Frontal cortex (tissue), 3 donors: ENCODE measurements at regions not wholly inside any gene's neighbourhood (a gene's known extent, or its start where the extent isn't known, plus 50 kb on each side); places are given as distances from the start of the nearest gene placed in this dataset.
"Not testable (repeated sequence)": the region's sequence is repeated elsewhere in the genome, so short reads cannot be mapped to it uniquely, and the experiment has no call there.

ENCODE experiments used
- DNase-seq, 2 donors: peaks; one replicate each; pipeline ENCODE4 v3.0.0; 2012; ENCODE audit warnings: low spot score in 2 of 2
- FAIRE-seq: peaks from 2 replicates; lab custom pipeline; 2012; peaks lifted over from hg19 to GRCh38; lab: Jason Lieb, UNC
- donor health status: control.
- donor health status: control.
- donor health status: control.

DNA sequence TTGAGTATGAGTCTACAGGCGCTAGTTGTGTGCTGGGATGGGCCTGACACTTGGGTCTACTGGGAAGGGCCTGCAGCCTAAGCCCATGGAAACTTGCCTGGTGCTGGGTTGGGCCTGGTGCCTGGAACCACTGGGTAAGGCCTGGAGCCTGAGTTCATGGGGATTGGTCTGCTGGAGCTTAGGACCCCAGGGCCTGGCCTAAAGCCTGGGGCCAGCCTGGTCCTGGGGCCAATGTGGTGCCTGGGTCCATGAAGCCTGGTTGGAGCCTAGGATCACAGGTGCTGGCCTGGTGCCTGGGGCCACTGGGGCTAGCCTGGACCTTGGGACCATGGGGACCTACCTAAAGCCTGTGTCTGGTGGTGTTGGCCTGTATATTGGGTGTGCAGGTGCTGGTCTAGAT lies 270.3 kb upstream of the GRIA3 start:
- FAIRE-seq, result no peak
- no peak for DNase-seq

DNA sequence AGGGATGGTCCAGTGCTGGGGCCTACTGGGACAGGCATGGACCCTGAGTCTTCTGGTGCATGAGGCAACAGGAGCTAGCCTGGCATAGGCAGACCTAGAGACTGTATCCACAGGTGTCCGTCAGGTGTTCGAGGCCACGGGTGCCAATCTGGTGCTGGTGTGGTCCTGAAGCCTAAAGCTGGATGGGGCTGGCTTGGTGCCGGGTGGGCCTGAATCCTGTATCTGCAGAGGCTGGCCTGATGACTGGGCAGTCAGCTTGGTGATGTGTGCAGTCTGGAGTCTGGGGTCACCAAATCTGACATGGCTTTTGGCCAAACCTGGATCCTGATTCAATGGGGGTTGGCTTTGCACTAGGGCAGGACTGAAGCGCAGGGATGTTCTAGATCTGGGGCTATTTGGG lies 269.8 kb upstream of the GRIA3 start:
- DNase-seq, result no peak
- no peak for FAIRE-seq

DNA sequence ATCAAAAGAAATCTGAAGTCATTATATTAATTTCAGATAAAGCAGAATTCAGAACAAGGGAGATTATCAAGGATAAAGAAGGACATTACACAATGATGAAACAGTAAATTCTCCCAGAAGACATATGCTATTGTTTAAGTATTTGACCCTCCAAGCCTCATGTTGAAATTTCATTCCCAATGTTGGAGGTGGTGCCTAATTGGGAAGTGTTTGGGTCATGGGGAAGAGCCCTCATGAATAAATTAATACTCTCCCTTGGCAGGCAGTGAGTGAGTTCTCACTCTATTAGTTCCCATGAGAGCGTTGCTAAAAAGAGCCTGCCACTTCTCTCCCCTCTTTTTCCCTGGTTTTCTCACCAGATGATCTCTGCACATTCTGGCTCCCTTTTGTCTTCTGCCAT lies 249.9 kb upstream of the GRIA3 start:
- FAIRE-seq (no peak), DNase-seq (no peak)

DNA sequence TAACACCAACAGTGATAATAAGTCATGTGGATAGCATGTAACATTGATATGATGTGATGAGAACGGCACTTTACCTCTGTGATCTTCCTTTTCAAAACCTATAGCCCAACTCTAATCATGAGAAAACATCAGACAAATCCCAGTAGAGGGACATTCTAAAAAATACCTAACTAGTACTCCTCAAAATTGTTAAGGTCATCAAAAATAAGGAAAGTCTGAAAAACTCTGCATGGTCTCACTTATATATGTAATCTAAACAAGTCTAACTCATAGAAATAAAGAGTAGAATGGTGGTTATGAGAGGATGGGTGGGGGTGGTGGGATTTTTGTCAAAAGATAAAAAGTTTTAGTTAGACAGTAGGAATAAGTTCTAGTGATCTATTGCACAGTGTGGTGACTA lies 243.9 kb upstream of the GRIA3 start:
- no peak for FAIRE-seq
- DNase-seq, result no peak

DNA sequence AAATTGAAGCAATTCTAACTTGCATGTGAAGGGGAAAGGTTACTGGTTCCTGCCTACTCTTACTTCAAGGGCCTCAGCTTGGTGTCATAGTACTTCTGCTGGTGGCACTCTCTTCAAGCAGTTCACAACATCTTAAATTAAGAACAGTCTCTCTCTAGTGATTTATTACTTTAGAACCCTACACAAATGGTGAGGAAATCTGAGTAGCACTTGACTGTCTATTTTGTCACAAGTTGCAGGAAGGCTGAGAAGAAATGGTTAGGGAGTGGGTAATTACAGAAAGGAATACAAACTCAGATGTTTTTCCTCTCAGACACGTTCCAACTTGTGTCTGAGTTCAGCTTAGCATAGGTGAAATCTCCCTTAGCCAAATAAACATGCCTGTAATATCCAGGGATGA lies 242.3 kb upstream of the GRIA3 start:
- no peak for DNase-seq
- FAIRE-seq, result no peak

DNA sequence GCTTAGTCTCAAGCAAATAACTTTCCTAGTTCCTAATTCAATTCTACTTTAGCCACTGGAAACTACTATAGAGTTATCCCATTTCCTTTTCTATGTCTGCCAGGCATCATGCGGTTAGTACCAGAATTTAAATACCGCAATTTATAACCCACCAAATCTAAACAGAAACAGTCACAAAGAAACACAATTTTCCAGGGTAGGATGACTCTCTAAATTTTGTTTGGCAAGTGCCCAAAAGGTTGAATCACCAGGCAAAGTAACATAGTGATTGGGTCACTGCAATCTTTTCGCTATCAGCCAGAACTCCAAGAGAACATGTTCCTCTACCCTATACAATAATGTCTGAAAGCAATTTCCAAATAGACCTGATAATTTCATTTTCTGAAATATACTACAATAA lies 240.2 kb upstream of the GRIA3 start:
- FAIRE-seq, result no peak

DNA sequence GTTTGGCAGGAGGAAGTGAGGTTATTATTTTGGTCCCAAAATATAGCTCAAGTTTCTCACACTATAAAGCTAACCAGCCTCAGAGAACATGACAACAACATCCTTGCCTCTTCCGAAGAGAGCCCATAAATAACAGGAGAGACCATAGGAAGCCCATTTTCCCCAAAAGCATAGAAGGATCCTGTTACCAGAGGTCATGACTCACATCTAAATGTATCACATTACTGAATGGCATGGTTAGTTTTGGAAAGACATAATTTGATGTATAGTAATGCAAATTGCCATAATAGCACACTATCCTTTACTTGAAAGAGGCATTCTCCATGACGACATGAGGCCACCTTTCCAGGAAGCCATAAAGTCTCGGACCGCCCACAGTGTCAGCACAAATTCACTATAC lies 238.8 kb upstream of the GRIA3 start:
- FAIRE-seq, result no peak
- DNase-seq, result no peak

More for the DNA sequence above, 240.2 kb upstream of the GRIA3 start:
- no peak for DNase-seq

DNA sequence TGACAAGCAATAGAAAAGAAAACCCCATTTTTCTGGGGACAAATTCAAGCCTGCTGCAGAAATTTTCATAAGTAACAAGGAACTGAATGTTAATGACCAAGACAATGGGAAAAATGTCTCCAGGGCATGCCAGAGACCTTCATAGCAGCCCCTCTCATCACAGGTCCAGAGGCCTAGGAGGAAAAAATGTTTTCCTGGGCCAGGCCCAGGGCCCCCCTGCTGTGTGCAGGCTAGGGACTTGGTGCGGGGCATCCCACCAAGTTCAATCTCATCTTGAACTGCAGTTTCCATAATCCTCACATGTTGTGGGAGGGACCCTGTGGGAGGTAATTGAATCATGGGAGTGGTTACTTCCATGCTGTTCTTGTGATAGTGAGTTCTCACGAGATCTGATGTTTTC lies 211.5 kb upstream of the GRIA3 start:
- no peak for DNase-seq
- FAIRE-seq, result no peak

DNA sequence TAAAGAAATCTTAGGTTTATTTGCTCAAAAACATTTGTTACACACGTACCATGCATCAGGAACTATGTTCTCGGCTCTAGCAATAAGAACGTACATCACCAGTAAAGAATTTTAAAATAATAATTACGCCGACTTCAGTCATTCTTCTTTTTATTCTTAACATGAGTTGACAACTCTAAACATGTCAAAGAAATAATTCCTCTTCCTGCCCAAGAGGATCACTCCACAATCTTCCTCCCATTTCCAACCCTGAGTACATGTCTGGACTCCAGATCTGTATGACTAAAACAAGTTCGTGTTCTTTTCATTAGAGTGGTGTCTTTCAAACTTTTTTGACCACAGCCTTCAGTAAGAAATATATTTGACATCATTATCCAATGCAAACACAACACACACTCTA lies 201.6 kb upstream of the GRIA3 start:
- DNase-seq (no peak), FAIRE-seq (no peak)

DNA sequence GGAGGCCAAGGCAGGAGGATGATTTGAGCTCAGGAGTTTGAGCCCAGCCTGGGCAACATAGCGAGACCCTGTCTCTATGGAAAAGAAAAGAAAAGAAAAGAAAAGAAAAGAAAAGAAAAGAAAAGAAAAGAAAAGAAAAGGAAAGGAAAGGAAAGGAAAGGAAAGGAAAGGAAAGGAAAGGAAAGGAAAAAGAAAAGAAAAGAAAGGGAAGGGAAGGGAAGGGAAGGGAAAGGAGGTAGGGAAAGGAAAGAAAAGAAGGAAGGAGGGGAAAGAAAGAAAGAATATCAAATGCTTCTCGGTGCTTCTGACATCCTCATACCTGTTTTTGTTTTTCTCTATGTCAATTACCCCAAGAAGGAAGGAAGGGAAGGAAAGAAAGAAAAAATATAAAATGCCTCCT lies 181.2 kb upstream of the GRIA3 start:
- not testable (repeated sequence) for FAIRE-seq, DNase-seq

DNA sequence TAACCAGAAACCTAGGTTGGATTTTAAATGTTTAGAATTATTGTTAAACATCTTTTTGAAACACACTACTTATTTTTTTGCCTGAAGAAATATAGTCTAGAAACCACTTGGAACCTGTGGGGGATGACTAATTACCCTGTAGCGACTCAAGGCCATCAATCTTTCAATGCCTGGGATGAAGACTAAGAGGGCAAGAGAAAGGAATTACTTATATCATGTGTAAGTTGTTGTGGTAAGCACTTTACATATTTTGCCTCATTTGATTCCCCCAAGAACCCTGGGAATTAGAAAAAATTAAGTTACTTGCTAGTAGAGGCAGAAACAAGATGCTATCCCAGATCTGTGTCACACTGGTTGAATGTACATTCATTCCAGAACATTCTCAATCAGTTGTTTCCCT lies 170.9 kb upstream of the GRIA3 start:
- no peak for FAIRE-seq
- no peak for DNase-seq

DNA sequence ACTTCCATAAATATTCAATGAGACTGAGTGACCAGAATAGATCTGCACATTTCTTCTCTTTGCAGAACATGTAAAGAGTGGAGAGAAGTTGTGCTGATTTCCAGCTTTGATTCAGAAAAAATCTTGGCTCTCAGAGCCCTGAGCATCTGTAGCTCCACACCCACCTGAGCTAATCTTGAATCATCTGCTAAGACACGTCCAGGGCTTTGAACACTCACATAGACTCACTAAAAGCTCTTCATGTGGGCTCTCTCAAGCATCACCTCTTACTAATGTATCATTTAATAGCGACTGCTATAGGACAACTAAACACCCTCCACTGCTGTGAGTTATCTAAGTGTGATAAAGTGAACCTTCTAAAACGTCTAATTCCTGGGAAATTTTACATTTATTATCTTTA lies 147.7 kb upstream of the GRIA3 start:
- DNase-seq (no peak), FAIRE-seq (no peak)

DNA sequence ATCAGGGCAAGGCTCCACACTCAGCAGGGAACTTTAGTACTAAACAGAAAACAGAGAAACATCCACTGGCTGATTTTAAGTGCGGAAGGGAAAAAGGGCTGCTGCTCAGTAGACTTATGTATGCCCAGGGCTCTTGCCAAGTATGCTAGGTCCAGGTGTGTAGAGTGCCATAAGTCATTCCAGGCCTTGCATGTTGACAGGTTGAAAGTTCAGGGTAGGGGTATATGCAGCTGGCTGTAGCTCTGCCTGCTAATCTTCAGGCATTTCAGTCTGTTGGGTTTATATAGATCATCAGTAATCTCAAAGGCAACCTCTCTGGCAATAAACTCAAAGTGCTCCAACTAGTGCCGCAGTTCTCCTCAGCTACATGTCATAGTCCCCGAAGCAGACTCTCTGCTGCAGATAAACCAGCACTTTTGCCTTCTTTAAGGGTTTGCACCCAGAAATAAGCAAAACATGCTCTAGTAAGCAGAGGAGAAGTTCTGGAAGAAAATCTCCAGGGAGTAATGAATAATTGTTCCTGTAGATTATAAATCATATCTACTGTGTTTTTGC lies 134.9 kb upstream of the GRIA3 start:
- FAIRE-seq (no peak), DNase-seq (no peak)

DNA sequence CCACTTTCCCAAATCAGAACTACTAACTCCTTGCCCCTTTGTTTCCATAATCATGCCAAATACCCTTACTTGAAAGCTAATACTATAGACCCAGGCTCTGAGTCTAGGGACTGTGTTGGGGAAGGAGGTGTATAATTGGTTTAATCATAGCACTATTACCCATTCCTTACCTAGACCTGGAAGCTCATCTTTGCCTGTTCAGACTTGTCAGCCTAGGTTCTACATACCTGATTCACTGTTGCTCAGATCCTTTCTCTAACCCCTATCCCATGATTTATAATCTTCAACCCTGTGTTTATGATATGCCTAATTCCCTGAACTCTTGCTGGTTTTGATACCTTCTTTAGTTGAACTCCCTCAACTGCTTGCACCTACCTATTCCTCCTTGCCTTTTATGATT lies 123.1 kb upstream of the GRIA3 start:
- FAIRE-seq, result no peak
- no peak for DNase-seq

DNA sequence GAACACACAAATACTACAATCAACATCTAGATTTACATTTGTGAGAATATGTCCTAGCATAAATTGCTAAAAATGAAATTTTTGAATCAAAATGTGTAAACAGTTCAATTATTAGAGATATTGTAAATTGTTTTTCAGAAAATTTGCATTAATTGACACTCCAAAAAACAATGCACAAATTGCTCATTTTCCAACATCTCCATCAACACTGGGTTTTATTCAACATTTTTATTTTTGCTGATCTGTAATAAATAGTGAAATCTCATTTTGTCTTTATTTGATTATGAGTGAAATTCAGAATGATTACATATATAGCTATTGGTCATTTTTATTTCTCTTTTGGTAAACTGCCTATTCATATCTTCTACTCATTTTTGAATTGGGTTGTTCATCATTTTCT lies 120.0 kb upstream of the GRIA3 start:
- DNase-seq (no peak), FAIRE-seq (no peak)

DNA sequence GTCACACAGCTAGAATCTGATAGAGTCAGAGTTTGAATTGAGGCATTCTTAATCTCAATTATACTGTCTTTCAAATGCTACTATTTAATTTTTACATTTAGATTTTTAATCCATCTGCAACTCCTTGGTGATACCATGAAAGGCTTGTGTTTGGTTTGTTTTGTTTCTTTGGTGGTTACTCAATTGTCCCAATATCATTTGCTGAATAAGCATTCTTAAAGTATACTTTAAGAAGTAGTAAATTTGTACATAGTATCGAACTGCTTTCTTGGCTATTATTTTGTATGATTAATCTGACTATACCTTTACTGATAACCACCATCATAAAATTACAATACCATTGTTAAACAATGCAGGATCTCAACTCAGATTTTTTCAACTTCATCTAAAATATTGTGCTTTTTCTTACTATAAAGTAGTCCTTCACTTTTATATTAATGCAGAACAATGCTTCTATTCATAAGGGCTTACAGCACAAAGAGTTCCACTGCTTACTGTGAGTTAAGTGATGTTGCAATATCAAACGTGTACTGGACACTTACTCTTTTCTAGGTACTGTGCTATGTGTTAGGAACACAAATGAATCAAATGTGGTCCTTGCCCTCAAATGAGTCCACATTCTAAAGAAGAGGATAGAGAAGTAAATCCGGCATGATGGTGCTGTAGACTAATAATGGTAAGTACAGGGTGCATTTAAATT lies 111.2 kb upstream of the GRIA3 start:
- FAIRE-seq (no peak), DNase-seq (no peak)

DNA sequence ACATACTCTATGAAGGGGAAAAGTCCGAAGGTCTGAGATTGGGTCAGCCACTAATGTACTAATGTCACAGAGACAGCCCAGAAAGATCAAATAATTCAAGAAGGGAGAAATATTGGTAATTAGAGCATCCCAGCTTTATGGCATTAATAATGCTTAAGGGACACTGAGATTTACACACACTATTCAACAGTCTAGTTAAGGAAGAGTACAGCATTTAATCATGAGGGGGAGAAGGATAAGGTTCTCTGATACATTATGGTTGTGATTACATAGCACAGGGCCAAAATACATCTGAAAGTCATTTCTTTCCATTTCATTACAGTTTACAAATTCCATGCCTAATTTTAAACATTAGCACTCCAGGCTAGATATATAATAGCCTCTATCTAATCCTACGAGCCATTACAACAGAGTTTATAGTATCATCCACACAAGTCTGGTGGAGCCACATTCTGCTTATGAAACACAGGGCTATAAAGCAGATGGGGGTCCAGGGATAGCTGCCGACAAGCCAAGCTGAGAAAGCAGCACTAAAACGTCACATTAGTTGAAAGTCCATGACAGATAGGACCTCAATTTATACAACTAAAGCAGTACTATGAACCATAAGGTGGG lies 108.0 kb upstream of the GRIA3 start:
- FAIRE-seq (no peak), DNase-seq (no peak)

DNA sequence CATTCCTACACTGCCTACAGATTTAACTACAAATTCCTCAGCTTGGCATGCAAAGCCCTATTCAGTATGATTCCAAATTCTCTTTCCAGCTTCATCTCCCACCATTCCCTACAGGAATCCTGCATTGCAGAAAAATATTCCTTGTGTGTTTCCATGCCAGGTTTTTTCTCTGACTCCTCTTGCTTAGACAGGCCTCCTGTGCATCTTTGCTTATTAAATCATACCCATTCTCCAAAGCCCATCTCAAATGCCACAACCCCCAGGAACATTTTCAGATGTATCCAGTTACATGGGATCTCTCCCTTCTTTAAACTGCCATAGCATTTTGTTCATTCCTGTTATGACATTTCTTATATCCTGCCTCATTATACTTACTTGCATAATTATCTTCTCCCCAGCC lies 106.4 kb upstream of the GRIA3 start:
- DNase-seq (no peak), FAIRE-seq (no peak)

DNA sequence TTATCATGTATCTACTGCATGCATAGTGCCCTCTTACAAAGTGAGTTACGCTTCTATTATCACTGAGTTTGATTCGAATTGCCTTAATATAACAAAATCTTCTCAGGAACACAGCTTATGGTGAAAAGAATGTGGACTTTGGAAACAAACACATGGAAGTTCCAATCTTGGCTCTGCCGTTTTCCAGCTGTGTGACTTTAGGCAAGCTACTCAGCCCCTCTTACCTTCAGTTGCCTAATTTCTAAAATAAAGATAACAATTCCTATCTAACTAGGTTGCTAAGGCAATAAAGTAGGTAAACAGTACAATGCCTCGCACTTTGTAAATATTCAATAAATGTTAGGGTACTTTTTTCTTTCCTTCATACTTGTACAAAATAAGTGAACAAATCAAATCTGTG lies 104.0 kb upstream of the GRIA3 start:
- no peak for FAIRE-seq
- no peak for DNase-seq

DNA sequence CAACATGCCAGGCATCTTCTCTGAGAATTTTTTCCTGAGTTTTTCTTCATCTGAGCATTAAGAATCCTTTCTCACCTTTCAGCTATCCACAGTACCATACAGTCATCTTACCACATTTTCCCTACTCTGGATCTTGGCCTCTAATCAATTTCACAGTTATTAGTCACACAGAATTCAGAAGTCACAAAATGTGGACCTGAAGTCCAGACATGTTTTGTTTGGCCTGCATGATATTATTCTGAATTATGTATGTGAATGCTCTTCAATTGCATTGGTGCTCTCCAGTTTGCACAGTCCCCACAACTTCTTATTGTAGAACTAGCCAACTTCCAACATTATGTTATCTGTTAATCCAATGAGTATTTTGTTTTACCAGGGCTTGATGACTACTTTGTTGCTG lies 102.3 kb upstream of the GRIA3 start:
- FAIRE-seq (no peak), DNase-seq (no peak)

DNA sequence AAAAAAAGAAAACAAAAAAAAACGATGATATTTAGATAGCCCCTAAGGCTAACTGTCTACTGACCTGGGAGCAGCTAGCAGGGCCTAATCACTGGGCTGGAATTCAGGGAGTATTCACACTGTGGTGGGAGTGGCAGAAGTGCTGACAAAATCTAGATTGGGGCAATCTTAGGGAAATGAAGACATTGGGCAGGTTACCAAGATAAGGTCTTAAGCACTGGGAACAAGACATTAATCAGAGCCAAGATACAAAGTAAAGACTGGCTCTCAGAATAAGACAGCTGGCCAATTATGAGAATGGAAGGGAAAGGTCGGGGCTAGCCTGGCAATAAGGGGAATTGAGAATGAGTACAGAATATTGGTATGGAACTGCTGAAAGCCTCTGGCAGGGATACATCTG lies 100.2 kb upstream of the GRIA3 start:
- DNase-seq (no peak), FAIRE-seq (no peak)

DNA sequence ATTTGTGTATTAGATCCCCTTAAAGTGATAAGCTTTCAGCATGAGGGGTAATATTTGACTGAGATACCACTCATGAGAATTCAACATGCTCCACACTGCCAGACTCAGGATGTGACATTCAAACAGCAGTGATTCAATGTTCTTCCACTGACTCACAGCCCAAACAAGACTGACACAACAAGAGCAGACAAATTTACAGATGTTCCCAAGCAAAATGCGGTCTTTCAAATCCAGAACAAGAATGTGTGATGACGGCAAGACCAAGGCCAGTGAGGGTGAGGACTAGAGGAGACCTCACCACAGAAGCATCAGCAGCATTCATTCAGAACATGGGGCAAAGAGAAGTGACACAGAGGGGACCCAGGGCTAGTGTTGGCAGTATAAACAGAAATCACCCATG lies 99.3 kb upstream of the GRIA3 start:
- no peak for FAIRE-seq
- DNase-seq, result no peak
